ENCODE measurements at regions not wholly inside any gene's neighbourhood (a gene's known extent, or its start where the extent isn't known, plus 50 kb on each side); places are given as distances from the start of the nearest gene placed in this dataset.

- H3K27ac ChIP-seq: no peak overlapping the region
- no peak for TF ChIP-seq ZFX (IDR thresholded peaks at IDR 0.05)
- TF ChIP-seq, protein P1, sequence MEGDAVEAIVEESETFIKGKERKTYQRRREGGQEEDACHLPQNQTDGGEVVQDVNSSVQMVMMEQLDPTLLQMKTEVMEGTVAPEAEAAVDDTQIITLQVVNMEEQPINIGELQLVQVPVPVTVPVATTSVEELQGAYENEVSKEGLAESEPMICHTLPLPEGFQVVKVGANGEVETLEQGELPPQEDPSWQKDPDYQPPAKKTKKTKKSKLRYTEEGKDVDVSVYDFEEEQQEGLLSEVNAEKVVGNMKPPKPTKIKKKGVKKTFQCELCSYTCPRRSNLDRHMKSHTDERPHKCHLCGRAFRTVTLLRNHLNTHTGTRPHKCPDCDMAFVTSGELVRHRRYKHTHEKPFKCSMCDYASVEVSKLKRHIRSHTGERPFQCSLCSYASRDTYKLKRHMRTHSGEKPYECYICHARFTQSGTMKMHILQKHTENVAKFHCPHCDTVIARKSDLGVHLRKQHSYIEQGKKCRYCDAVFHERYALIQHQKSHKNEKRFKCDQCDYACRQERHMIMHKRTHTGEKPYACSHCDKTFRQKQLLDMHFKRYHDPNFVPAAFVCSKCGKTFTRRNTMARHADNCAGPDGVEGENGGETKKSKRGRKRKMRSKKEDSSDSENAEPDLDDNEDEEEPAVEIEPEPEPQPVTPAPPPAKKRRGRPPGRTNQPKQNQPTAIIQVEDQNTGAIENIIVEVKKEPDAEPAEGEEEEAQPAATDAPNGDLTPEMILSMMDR (conservative IDR thresholded peaks at IDR 0.05): no peak
These were observed 330.2 kb downstream of the EPM2A start for GRCh38 chr6:145405006-145405551.

DNA sequence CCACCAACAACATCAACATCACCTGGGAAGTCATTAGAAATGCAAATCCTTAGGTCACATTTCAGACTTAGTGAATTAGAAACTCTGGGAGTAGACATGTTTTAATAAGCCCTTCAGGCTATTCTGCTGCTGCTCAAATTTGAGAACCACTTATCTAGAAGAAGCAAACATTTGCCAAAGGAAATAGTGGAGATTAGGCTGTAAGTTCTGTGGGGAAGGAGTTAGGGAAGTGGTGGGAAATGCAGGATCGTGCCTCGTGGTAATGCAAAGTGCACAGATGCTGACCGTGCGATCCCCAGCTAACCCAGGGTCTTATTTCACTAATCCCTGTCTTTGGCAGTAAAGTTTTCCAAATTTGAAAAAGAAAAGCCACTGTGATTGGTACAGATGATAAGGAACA lies 328.5 kb downstream of the EPM2A start:
- no peak for TF ChIP-seq ZFX (IDR thresholded peaks at IDR 0.05)
- TF ChIP-seq, protein P1 (conservative IDR thresholded peaks at IDR 0.05): no peak
- no peak overlapping the region for H3K27ac ChIP-seq

DNA sequence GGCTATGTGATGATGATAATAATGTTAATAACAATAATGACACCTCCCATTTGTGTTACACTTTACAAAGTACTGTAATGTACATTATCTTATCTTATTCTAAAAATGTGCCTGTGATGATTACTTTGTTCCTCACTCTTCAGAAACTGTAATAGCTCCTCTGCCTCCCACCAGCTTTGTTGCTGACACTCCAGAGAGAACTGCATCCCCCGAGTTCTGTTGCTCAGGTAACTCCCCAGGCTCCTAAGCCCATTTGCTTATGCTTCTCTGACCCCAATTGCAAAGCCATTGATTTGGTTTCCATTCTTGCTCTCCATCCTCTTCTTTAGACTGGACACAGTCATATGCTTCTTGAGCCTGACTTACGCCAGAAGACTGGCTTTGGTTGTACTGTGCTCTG lies 319.7 kb downstream of the EPM2A start:
- TF ChIP-seq, protein P1 (conservative IDR thresholded peaks at IDR 0.05): no peak
- no peak for TF ChIP-seq ZFX (IDR thresholded peaks at IDR 0.05)
- no peak overlapping the region for H3K27ac ChIP-seq

GRCh38 chr6:145420599-145420998 lies 314.7 kb downstream of the EPM2A start:
- H3K27ac ChIP-seq: no peak overlapping the region
- TF ChIP-seq ZFX (IDR thresholded peaks at IDR 0.05): no peak
- TF ChIP-seq, protein P1 (conservative IDR thresholded peaks at IDR 0.05): no peak

- TF ChIP-seq, protein P1 (conservative IDR thresholded peaks at IDR 0.05): no peak
- no peak for TF ChIP-seq ZFX (IDR thresholded peaks at IDR 0.05)
- H3K27ac ChIP-seq: no peak overlapping the region
These were observed 311.4 kb downstream of the EPM2A start for GRCh38 chr6:145423936-145424335.

DNA sequence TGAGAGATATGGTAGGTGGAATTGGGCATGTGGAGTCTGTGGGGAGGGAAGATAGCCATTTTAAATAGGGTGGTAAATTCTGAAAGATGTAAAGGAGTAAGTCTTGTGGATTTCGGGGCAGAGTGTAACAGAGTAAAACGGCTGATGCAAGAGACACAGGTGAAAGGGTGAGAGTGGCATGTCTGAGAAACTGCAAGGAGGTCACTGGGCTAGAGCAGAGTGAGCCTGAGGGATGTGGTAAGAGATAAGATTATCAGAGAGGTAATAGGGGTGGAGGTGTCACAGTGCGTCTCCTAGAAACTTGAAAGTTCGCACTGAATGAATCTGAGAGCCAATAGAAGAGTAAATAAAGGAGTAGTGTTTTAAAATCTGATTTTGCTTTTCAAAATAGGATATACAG lies 308.1 kb downstream of the EPM2A start:
- TF ChIP-seq ZFX (IDR thresholded peaks at IDR 0.05): no peak
- TF ChIP-seq, protein P1 (conservative IDR thresholded peaks at IDR 0.05): no peak
- H3K27ac ChIP-seq: no peak overlapping the region

GRCh38 chr6:145428706-145429105 lies 306.6 kb downstream of the EPM2A start:
- H3K27ac ChIP-seq: no peak overlapping the region
- no peak for TF ChIP-seq ZFX (IDR thresholded peaks at IDR 0.05)
- TF ChIP-seq, protein P1 (conservative IDR thresholded peaks at IDR 0.05): no peak

Measured in C4-2B (cell line).